ENCODE measurements at regions not wholly inside any gene's neighbourhood (a gene's known extent, or its start where the extent isn't known, plus 50 kb on each side); places are given as distances from the start of the nearest gene placed in this dataset.

GRCh38 chr21:14675774-14676530 is 129.8 kb upstream of the SAMSN1 start:
- TF ChIP-seq CTCF (conservative IDR thresholded peaks at IDR 0.05; ENCODE audit: low read length): no peak
- no peak for TF ChIP-seq EZH2phosphoT487 (IDR thresholded peaks at IDR 0.05; ENCODE audit: borderline replicate concordance)

All from Loucy (cell line).